ENCODE measurements at regions not wholly inside any gene's neighbourhood (a gene's known extent, or its start where the extent isn't known, plus 50 kb on each side); places are given as distances from the start of the nearest gene placed in this dataset.
A peak's percentile ranks its signal among the peaks of the same experiment; 100 is the strongest.
"Not testable (repeated sequence)": the region's sequence is repeated elsewhere in the genome, so short reads cannot be mapped to it uniquely, and the experiment has no call there.

DNA sequence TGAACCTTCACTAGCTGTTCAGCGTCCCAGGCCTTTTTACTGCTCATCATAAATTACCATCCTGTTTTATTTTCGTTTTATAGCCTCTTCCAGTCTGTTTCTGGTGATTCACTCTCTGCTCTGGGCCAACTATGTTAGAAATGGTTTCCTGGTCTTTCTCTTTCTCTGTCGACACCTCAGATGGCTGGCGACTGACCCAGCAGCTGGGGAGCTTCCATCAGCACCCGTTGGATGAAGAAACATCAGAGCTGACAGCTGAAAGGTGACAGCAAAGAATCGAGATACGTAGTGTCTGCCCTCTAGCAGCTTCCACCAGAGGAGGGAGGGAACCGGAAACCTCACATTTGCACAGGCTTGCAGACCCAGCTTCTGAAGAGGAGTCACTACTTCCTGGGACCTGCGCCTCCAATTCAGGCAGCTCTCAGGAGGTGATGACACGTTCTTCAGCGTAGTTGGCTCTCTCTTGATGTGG is 82.9 kb upstream of the MLN start:
- no peak overlapping the region for H3K27ac ChIP-seq (ENCODE audit: insufficient read depth, low read length)

DNA sequence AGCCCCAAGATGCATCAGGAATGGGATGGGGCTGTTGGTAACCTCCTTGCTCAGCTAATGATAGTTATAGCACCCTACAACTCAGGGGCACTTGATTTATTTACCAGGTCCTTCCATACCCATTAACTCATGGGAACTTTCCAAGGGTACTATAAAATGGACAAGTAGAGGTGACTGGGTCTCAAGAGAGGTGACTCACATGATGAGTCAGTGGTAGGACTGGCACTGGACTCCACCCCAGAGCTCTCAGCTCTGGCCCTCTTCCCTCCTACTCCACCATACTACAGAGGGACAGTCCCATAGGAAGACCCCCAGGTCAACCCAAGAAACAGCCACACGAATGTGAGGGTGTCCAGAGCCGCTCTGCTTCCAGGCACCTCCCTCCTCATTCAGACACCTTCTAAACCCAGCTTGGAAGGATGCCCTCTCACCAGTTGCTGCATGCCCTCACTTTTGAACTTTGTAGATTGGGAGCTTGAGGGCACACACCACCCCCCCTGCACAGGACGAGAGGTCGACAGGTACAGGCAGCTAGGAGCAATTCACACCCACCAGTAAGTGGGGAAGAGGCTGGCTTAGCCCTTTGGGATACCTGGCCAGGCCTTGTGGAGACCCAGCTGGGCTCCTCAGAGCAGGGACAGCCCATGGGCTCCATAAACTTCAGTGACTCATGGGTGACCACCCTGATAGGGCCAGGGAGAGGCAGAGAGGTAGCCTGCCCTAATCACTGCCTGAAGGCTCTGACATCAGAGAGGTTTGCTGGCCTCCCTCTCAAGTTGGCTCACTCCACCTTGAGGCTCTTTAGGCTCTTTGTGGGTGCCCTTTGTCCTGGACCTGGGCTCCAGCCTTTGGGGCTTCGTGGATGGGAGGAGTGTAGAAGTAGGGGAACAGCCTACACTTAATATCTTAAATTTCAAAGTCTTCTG is 81.6 kb upstream of the MLN start:
- no peak overlapping the region for H3K9ac ChIP-seq (ENCODE audit: insufficient read depth, low read length)
- H3K27ac ChIP-seq (ENCODE audit: insufficient read depth, low read length), result no peak overlapping the region
- H2AFZ ChIP-seq (ENCODE audit: low read length), result no peak overlapping the region
- H3K4me2 ChIP-seq (ENCODE audit: extremely low read depth, insufficient read depth, low read length), result no peak overlapping the region
- no peaks in the 10 kb centered on the region for H4K20me1 ChIP-seq (ENCODE audit: control insufficient read depth, extremely low read depth, insufficient read depth, low read length)
- peaks cover 2% of the 10 kb centered on the region for H3K4me1 ChIP-seq (ENCODE audit: control insufficient read depth, extremely low read depth, insufficient read depth, low read length)
- H3K36me3 ChIP-seq (ENCODE audit: control insufficient read depth, insufficient read depth, low read length), result no peaks in the 10 kb centered on the region
- H3K79me2 ChIP-seq (ENCODE audit: control insufficient read depth, insufficient read depth, low read length), result no peaks in the 10 kb centered on the region
- no peaks in the 10 kb centered on the region for H3K9me3 ChIP-seq (ENCODE audit: control insufficient read depth, insufficient read depth, low read depth, low read length)
- H3K4me3 ChIP-seq (replicated peaks in 1 of 4; ENCODE audit: control extremely low read depth in 1 of 4, insufficient read depth in 1 of 4, low read depth in 3 of 4, low read length in 4 of 4), result no peak overlapping the region
- H3K27me3 ChIP-seq (ENCODE audit: control insufficient read depth, insufficient read depth, low read length), result peaks cover 4% of the 10 kb centered on the region
- DNase-seq (ENCODE audit: low read depth in 2 of 2), result peak in 1 of 2 donors; percentile 43
- TF ChIP-seq EZH2 (IDR thresholded peaks at IDR 0.05; ENCODE audit: low read length, missing control alignments), result no peak

More for the DNA sequence above, 82.9 kb upstream of the MLN start:
- H3K9ac ChIP-seq (ENCODE audit: insufficient read depth, low read length), result no peak overlapping the region
- peaks cover 4% of the 10 kb centered on the region for H3K27me3 ChIP-seq (ENCODE audit: control insufficient read depth, insufficient read depth, low read length)
- no peaks in the 10 kb centered on the region for H3K79me2 ChIP-seq (ENCODE audit: control insufficient read depth, insufficient read depth, low read length)
- no peak overlapping the region for H2AFZ ChIP-seq (ENCODE audit: low read length)
- DNase-seq (ENCODE audit: low read depth in 2 of 2), result peak; percentile 38 to 73
- H3K9me3 ChIP-seq (ENCODE audit: control insufficient read depth, insufficient read depth, low read depth, low read length), result no peaks in the 10 kb centered on the region
- TF ChIP-seq CTCF (conservative IDR thresholded peaks at IDR 0.05 in 1 of 2, IDR thresholded peaks at IDR 0.05 in 1 of 2; ENCODE audit: low read depth in 1 of 2, low read length in 2 of 2) (no peak), EZH2 (IDR thresholded peaks at IDR 0.05; ENCODE audit: low read length, missing control alignments) (no peak)
- no peak overlapping the region for H3K4me3 ChIP-seq (replicated peaks in 1 of 4; ENCODE audit: control extremely low read depth in 1 of 4, insufficient read depth in 1 of 4, low read depth in 3 of 4, low read length in 4 of 4)
- no peak overlapping the region for H3K4me2 ChIP-seq (ENCODE audit: extremely low read depth, insufficient read depth, low read length)
- no peaks in the 10 kb centered on the region for H4K20me1 ChIP-seq (ENCODE audit: control insufficient read depth, extremely low read depth, insufficient read depth, low read length)
- H3K36me3 ChIP-seq (ENCODE audit: control insufficient read depth, insufficient read depth, low read length), result no peaks in the 10 kb centered on the region
- peaks cover 2% of the 10 kb centered on the region for H3K4me1 ChIP-seq (ENCODE audit: control insufficient read depth, extremely low read depth, insufficient read depth, low read length)

- not testable (repeated sequence) for H3K27ac ChIP-seq (ENCODE audit: insufficient read depth, low read length); H2AFZ ChIP-seq (ENCODE audit: low read length); H3K27me3 ChIP-seq (ENCODE audit: control insufficient read depth, insufficient read depth, low read length); H3K36me3 ChIP-seq (ENCODE audit: control insufficient read depth, insufficient read depth, low read length); H3K79me2 ChIP-seq (ENCODE audit: control insufficient read depth, insufficient read depth, low read length); H3K9ac ChIP-seq (ENCODE audit: insufficient read depth, low read length); H3K4me3 ChIP-seq (replicated peaks in 1 of 4; ENCODE audit: control extremely low read depth in 1 of 4, insufficient read depth in 1 of 4, low read depth in 3 of 4, low read length in 4 of 4); DNase-seq (ENCODE audit: low read depth in 2 of 2); H3K4me2 ChIP-seq (ENCODE audit: extremely low read depth, insufficient read depth, low read length); H3K9me3 ChIP-seq (ENCODE audit: control insufficient read depth, insufficient read depth, low read depth, low read length); H3K4me1 ChIP-seq (ENCODE audit: control insufficient read depth, extremely low read depth, insufficient read depth, low read length); H4K20me1 ChIP-seq (ENCODE audit: control insufficient read depth, extremely low read depth, insufficient read depth, low read length)
Measured at GRCh38 chr6:33883621-33884020, 79.8 kb upstream of the MLN start.

- Histone ChIP-seq H3K79me2 (ENCODE audit: control insufficient read depth, insufficient read depth, low read length) (no peaks in the 10 kb centered on the region), H3K36me3 (ENCODE audit: control insufficient read depth, insufficient read depth, low read length) (no peaks in the 10 kb centered on the region), H3K4me3 (replicated peaks in 1 of 4; ENCODE audit: control extremely low read depth in 1 of 4, insufficient read depth in 1 of 4, low read depth in 3 of 4, low read length in 4 of 4) (no peak overlapping the region), H3K4me1 (ENCODE audit: control insufficient read depth, extremely low read depth, insufficient read depth, low read length) (peaks cover 2% of the 10 kb centered on the region), H4K20me1 (ENCODE audit: control insufficient read depth, extremely low read depth, insufficient read depth, low read length) (no peaks in the 10 kb centered on the region), H3K9me3 (ENCODE audit: control insufficient read depth, insufficient read depth, low read depth, low read length) (no peaks in the 10 kb centered on the region), H3K9ac (ENCODE audit: insufficient read depth, low read length) (no peak overlapping the region), H3K27me3 (ENCODE audit: control insufficient read depth, insufficient read depth, low read length) (peaks cover 5% of the 10 kb centered on the region), H3K27ac (ENCODE audit: insufficient read depth, low read length) (no peak overlapping the region), H2AFZ (ENCODE audit: low read length) (no peak overlapping the region), H3K4me2 (ENCODE audit: extremely low read depth, insufficient read depth, low read length) (no peak overlapping the region)
- peak in 1 of 2 donors; percentile 27 for DNase-seq (ENCODE audit: low read depth in 2 of 2)
- no peak for TF ChIP-seq CTCF (conservative IDR thresholded peaks at IDR 0.05 in 1 of 2, IDR thresholded peaks at IDR 0.05 in 1 of 2; ENCODE audit: low read depth in 1 of 2, low read length in 2 of 2)
- no peak for TF ChIP-seq EZH2 (IDR thresholded peaks at IDR 0.05; ENCODE audit: low read length, missing control alignments)
Measured at GRCh38 chr6:33882154-33882553, 78.4 kb upstream of the MLN start.

All from fibroblast of lung (primary cell).